ENCODE measurements at regions not wholly inside any gene's neighbourhood (a gene's known extent, or its start where the extent isn't known, plus 50 kb on each side); places are given as distances from the start of the nearest gene placed in this dataset.

DNA sequence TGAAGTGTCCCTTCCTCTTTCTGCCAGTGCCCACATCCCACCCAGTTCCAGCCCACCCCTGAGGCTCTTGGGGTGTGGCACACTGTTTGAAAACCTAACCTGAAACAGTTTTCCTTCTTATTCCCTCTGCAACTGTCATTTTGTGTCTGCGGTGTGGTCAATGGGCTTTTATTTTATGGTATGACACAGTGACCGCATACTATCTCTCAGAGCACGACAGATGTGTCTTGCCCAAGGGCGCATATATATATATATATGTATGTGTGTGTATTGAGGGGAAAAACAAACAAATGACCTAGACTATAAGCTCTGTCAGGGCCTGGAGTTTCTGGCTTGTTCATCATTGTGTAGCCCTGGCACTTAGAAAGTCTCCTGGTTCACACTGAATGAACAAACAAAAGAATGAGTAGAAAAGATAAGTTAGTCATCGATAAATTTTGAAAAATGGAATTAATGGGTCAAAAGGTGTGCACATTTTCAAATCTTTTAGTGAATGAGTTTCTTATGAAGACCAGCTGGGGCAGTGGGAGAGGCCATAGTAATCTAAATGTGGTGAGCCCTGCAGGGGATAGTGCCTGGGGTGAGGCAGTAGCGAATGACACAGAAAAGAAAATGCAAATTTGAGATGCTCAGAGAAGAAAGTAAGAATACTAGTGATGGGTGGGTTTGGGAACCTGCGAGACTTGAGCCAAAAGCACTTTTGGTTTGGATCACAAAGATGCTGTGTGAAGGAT, 198.4 kb downstream of the SNX10 start:
- DNase-seq: no peak

DNA sequence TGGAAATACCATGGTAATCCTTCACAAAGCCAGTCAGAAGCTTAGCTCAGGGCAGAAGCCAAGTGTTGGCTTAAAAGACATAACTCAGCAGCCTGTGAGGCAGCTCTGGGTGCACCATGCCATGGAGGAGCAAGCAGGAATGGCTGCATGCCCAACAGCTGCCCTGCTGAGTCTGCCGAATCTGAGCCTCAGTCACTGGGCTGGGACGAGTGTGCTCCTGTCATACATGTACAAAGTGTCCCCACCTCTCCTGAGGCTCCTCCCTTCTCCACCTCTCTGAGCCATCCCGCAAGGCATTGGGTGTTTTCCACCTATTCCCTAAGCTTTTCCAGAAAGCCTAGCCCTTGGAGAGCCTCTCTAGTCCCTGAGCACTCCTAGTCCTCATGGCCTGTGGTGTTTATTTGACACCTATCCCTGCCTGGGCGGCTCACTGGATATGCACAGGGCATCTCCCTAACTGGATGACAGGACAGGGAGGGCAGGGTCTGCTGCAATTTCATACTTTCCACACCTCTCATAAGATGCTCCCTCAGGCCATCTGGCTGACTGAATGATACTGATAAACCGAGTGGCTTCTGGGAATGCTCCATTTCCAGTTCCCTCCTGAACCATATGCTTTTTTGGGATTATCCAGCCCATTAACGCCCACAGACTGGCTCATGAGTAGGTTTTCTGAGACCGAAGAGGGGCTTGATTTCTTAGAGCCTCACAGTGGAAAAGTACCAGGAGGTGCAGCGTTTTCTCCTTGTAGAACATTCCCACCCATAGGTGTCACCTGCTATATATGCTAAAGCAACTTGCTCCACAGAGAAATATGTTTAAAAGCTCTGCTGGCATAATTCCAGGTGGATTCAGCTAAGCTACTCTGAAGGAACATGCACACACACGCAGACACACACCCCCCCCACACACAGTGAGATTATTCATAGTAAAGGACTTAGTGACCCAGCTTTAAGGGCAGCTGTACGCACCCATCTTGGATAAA, 199.3 kb downstream of the SNX10 start:
- DNase-seq: no peak

DNA sequence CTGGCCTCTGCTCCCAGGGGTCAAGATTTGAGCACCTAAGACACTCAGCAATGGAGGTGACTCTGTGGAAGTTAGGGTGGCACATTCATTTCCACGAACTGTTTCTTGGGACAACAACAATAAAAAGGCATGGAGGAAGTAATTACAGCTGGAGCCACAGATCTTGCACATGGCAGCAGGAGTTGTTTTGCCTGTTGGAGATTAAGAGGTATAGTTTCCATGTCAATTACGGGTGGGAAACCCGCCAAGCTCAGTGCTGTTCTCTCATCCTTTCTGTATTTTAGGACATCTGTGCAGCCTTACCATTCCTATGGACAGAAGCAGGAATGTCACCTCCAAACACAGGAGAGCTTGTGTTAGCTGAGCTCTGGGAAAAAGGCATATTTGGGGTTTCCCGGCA, 201.2 kb downstream of the SNX10 start:
- no peak for DNase-seq

DNA sequence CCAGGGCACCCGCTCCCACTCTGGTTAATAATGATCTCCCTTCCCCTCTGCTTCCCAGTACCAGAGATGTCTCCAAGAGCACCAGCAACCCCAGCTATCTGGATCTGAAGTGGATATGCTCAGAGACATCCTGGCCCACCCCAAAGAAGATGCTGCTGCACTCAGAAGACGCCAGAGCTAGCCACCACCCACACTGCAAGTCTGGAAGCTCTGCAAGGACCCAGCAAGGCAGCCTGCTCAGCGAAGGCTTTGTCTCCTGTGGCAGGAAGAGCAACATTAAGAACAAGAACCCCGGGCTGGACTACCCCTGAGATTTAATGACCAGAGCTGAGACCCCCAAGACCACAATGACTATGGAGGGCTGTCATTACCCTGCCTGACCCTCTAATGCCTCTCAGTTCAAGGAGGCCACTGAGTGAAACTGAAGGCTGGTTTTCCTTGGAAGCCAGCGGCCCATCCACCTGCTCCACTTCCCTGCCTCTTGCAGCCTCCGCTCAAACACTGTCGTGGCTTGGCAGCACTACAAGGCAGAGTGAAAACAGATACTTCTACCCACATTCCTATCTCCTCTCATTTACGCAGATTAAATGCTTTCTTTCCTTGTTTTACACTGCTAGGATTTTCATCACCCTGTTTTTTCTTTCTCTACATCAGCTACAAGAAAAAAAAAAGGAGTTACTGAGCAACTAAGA, 202.2 kb downstream of the SNX10 start:
- DNase-seq: no peak

DNA sequence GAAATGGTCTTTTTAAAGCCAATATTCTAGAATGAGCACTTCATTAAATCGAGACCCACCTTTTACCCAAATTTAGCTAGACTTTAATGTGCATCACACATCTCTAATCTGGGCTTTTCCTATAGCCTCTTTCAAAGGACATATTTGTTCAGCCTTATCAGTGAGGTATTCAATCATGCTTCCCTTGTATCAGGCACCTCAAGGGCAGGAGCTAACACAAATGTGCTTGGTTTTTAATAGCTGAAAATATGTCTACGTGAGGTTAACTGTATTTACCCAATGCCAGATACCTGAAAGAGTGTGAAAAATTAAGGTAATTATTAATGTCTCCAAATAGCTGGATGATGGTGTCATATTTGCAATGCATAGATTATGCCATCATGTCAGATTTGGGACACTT, 203.9 kb downstream of the SNX10 start:
- no peak for DNase-seq

DNA sequence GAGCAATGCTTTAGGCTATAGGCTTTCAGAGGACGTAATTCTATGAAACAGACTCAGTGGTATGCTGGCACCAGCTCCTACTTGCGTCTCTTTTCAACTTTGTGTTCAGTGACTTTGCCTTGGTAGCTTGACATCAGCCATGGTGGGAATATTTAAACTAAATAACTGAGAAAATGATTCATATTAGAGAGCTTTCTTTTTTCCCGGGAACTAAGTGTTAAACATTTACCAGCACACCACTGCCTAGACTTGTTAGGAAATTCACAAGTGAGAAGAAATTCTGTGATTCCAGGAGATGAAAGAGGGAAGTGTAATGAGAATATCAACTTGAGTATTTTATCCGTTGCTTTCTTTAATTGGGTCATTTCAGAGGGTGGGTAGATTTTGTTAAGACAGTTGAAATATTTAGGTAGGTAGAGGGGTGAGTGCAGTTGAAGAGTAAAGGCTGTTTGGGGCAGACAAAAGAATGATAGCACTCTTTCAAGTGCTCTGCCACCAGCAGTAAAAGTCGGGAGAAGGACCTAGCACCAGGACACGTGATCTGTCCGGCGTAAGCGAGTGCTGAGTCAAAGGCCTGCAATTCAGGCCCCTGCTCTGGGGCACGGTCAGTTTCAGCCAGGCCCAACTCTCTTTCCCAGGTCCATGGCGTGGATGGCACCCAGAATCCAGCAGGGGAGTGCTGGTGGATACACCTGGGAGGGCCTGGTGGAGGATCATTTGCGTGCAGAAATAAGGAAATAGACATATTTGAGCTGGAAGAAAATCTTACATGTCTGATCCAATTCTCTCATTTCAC, 206.3 kb downstream of the SNX10 start:
- DNase-seq: no peak

DNA sequence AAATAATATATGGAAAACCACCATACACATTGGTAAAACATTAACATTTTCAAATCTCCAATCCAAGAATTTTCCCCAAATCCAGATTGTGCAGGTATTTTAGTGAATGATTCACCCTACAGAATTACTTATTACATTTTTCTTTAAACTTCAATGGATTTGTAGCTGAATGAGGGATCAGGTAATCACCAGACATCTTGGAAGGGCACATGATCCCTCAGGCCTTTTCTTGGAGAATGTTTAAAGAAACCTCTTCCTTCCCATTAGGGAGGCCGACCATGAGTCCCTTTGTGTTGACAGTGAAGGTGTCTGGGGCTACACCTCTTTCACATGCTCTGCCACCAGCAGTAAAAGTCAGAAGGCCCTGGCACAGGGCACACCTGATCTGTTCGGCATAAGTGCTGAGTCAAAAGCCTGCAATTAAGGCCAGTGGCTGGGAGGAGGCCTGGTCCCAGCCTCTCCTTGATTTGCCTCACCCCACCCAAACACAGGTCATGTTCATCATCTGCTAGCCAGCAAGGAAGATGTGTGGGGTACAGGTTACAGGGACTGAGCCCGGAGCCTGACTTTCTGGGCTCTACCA, 207.7 kb downstream of the SNX10 start:
- DNase-seq: no peak

DNA sequence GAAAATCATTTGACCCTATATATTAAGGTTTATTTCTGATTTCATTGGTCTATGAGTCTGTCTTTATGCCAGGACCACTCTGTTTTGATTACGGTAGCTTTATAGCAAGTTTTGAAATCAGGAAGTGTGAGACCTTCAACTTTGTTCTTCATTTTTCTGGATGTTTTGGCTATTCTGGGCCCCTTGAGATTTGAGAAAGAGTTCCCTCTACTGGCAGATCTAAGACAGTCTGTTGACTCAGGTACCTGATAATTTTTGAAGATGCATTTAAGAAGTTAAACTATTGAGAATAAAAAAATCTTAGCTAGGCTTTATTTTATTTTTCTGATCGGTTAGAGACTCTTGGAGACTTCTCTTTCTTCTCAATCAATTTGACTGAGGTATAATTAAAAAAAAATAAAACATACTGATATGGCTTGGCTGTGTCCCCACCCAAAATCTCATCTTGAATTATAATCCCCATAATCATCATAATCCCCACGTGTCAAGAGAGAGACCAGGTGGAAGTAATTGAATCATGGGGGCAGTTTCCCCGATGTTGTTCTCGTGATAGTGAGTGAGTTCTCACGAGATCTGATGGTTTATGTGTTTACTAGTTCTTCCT, 209.2 kb downstream of the SNX10 start:
- peak; percentile 20 for DNase-seq

DNA sequence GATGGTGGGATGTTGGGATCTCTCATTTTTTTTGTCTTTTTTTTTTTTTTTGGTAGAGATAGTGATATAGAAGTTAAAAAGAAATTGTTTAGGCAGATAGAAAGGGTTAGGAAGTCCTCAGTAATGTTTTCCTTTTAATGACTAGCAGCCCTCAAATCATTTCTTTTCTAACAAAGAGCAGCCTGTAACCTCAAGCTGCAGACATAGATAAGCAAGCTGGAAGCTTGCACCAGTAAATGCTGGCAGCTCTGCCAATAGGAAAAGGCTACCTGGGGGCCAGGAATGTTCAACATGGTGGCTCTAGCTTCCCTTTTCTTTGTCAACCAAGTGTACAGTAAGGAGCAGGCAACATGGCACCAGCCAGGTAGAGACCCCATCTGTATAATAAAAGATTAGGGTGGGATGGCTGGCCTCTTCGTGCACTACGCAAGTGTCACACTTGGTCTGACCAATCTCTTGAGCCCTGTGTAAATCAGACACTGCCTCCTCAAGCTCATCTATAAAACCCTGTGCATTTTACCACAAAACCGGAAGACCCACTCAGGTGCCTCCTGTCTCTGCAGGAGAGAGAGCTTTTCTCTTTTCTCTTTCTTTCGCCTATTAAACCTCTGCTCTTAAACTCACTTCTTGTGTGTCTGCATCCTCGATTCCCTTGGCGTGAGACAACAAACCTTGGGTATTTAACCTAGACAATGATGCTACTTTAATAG, 212.9 kb downstream of the SNX10 start:
- no peak for DNase-seq

DNA sequence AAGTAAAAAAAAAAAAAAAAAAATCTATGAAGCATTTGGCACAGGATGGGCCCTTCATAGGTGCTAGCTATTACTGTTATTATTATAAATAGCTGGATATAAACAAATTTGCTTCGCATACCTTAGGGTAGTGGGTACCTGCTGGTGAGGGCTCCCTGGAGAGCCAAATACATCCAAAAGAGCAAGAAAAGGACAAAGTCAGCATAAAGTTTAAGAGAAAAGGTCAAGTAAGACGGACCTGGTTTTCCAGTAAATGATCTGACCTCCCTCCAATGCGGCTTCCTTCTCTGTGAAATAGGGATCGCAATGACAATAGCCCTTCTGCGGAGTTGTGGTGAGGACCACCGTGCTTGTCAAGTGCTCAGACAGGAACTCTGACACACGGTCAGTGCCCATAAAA, 214.5 kb downstream of the SNX10 start:
- DNase-seq: no peak

DNA sequence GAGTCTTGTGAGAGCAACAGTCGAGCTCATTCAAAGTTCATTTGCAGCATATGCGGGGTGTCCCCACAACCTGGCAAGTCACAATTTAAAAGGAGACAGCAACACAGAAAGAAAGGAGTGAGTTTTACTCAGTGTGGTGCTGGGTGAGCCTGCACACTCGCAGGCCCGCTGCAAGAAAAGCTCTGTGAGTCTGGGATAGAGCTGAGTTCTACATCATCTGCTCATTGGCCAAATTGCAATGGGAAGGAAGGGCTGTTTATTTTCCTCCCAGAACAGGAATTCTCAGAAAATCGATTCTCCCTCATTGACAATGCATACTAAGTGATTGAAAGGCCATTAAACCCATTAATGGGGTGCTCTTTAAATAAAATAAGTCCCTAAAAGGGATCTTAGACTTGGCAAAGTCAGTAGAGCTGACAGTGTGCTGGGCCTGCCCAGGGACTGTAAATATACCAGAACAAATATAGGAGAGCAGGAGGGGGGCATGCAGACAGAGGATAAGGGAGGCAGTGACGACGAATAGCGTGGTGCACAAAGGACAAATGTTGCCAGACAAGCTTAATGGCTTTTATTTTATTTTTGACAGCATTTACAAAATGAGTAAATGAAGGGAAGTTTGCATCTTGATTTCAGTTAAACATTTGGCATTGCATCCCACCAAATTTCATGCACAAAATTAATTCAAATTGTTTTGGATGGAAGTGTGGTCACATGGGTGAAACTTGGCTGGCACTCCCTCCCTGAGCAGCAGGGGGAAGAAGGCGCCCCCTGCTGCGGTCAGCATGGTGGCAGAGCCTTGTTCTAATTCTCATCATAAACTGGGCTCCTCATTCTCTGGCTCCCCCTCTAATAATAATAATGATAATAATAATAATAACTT, 215.7 kb downstream of the SNX10 start:
- no peak for DNase-seq

DNA sequence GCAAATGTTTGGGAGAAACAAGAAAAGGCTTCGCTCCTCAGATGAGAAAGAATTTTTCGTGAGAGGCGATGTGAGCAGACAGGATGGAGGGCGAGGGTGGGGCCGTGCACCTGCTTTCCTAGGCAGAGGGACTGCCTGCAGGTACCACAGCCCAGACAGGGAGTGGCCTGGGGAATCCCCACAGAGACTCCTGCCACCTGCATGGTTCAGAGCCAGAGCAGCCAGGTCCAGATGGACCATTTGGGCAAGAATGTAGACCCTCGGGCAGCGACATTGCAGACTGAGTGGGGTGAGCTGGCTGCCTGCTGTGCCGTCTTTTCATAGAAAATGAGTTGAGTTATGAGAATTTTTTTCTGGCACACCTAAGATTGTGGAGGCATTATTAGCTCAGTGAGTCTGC, 216.8 kb downstream of the SNX10 start:
- no peak for DNase-seq

DNA sequence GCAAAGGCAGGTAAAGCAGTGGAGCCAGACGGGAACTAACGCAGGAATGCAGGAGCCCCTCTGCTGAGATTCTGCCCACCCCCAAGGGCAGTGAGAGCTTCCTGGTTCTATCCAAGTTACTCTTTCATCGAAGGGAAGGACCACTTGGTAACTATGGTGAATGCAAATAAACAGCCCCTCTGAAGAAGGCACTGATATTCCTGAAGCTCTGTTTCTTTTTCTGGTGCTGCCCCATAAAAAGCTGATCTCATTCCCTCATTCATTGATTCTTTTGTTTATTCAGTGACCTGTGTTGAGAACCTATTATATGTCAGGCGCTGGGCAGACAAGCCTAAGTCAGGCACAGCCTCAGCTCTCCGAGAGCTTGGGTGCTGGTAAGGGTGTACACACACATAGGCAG, 217.3 kb downstream of the SNX10 start:
- DNase-seq: no peak

DNA sequence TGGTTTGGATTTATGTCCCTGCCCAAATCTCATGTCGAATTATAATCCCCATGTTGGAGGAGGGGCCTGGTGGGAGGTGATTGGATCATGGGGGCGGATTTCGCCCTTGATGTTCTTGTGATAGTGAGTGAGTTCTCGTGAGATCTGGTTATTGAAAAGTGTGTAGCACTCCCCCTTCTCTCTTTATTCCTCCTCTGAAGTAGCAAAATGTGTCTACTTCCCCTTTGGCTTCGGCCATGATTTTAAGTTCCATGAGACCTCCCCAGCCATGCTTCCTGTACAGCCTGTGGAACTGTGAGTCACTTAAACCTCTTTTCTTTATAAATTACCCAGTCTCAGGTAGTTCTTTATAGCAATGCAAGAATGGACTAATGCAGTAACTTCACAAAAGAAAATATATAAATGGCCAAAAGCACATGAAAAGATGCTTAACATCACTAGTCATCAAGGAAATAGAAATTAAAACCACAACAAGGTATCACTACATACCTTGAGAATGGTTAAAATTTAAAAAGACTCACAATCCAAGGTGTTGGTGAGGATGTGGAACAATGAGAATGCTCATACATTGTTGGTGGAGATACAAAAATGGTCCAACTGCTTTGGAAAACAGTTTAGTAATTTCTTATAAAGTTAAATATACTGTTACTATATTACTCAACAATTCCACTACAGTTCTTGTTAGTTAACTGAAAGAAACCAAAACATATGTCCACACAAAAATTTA, 218.7 kb downstream of the SNX10 start:
- no peak for DNase-seq

DNA sequence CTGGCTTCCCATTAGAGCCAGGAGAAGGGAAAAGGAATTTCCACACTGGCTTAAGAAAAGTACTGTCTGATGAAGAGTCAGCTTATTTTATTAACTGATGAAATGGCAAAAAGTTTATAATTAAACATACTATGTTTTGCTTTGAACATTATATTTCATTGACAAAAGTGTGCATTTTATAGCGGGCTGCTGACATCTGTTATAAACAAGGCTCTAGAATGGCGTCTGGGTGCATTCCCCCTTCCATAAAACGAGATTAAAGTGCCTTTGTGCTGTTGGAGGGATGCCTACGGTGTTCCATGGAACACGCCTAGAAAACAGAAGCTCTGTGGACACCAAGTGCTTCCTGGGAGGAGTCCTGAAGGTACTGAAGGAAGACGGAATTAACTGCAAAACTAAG, 220.2 kb downstream of the SNX10 start:
- DNase-seq: no peak

DNA sequence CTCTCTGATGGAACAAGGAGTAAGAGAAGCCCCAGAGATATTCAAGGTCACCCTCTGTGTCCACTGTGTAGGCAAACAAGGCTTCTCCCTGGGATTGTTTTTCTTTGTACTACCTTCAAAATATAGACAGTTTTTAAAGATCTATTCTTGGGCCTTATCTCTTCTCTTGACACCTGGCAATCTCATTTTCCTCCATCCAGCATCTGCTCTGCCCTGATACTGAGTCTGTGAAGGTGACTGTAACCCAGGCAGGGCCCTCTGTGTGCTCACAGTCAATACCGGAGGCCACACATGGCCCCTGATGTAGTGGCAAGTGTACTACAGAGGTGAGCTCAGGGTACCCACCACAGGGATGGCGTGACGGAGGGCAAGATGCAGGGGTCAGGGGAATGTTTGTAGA, 221.1 kb downstream of the SNX10 start:
- DNase-seq: no peak

DNA sequence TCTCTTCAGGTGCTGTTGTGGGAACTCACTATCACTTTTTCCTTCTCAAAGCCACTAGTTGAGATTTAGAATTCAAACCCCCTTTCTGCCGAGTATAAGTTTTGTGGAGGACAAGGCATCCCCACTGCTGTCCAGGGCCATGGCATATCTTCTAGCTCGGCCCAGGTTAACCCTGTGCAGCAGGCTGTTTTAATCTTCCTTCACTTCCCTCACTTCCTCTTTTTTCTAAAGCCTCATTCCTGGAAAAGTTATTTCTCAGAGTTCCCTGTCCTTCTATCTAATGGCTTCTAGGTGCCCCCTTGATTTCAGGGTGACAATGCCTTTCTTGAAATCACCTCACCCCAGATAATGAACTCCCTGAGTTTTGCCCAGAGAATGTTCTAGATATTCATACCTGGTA, 222.3 kb downstream of the SNX10 start:
- no peak for DNase-seq

DNA sequence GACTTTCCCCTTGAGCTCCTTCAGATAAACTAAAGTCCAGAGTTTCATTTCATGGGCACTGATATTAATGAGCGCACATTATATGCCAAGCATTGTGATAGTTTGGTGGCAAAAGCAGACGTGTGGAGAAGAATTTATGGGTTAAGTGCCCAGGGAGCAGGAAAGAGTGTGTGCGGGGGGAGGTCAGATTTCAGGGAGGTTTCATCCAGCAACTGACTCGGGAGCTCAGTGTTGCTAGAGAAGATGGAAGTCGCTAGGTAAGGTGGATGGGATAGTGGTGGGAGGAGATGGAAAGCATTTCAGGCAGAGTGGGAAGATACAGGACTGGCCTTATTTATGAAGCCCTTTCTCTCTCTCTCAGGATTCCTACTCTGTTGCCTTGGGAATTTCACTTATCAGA, 223.0 kb downstream of the SNX10 start:
- no peak for DNase-seq

DNA sequence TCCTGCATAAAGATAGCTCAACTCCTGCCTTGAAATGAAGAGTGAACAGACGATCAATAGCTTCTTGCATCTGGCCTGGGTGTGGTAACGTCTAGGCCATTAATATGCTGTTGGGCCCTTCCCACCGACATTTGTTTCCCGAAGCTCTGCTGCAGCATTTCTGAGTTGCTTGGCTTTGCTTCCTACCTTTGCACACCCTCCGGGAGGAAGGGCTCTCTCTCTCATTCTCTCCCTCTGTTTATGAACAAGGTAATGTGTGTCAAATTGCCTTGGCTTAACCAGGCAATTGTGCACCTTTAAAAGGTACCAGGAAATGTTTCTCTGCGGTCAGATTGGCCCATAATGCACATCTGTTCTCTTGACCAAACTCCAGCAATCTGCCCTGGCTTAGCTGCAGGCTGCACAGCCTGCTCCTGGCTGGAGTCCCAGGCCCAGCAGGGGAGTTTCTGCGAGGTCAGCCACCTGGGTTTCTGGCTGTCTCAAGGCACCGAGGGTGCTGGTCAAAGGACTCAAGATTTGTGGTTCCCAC, 223.7 kb downstream of the SNX10 start:
- no peak for DNase-seq

All from CD4-positive, alpha-beta T cell treated with Interleukin-17A for 1 hour (primary cell).